Endothelial cell of umbilical vein (primary cell): ENCODE measurements at regions not wholly inside any gene's neighbourhood (a gene's known extent, or its start where the extent isn't known, plus 50 kb on each side); places are given as distances from the start of the nearest gene placed in this dataset.

Experiments used
- BruUV-seq: library from RNA; stranded (reverse); fragments of 400-500 nt; replicated peaks from 2 replicates; lab custom pipeline; 2021; lab: Mats Ljungman, UMichigan
- CTCF ChIA-PET: fragments of 300-600, 350-600 bp; sonication (Branson Sonifier 250); formaldehyde crosslinking; loops from one replicate; lab custom pipeline; 2021; ENCODE audit warnings: antibody characterized with exemption, inconsistent platforms; lab: Charles Lee
- POLR2A ChIA-PET: fragments of 300-600, 350-600 bp; sonication (Branson Sonifier 250); formaldehyde crosslinking; loops from one replicate; lab custom pipeline; 2021; ENCODE audit warnings: antibody characterized with exemption, inconsistent platforms; lab: Charles Lee
- DNase-seq: peaks from one replicate; pipeline ENCODE4 v3.0.0-alpha.2; 2011; ENCODE audit warnings: low read depth, low spot score
- FAIRE-seq: peaks from 2 replicates; lab custom pipeline; 2011; peaks lifted over from hg19 to GRCh38; lab: Jason Lieb, UNC
- H2AFZ ChIP-seq: 2 replicates; pipeline ENCODE4 v1.6.0; 2012; ENCODE audit warnings: low read depth, low read length, control low read depth, inconsistent platforms
- H3K27ac ChIP-seq: 2 replicates; pipeline ENCODE4 v1.5.1; 2011; ENCODE audit warnings: low read depth, mild to moderate bottlenecking, control low read depth, low read length, moderate library complexity; ENCODE audit not compliant: insufficient read depth
- H3K27me3 ChIP-seq, 2 experiments: 2 replicates each; pipeline versions ENCODE4 v1.6.0 to v1.6.1; 2011; ENCODE audit warnings: low read length in 2 of 2, mixed read lengths in 1 of 2; ENCODE audit not compliant: control insufficient read depth in 2 of 2, insufficient read depth in 2 of 2
- H3K36me3 ChIP-seq, 2 experiments: 2 replicates in 1 of 2; 3 replicates in 1 of 2; pipeline ENCODE4 v1.5.1; 2011; ENCODE audit warnings: low read length in 2 of 2, mild to moderate bottlenecking in 1 of 2, moderate library complexity in 1 of 2; ENCODE audit not compliant: control insufficient read depth in 2 of 2, insufficient read depth in 2 of 2; ENCODE audit errors: extremely low read depth in 1 of 2
- H3K4me1 ChIP-seq: 3 replicates; pipeline ENCODE4 v1.5.1; 2011; ENCODE audit warnings: mild to moderate bottlenecking, low read length; ENCODE audit not compliant: control insufficient read depth, insufficient read depth; ENCODE audit errors: extremely low read depth
- H3K4me2 ChIP-seq: 2 replicates; pipeline ENCODE4 v1.6.1; 2011; ENCODE audit warnings: low read length, control low read depth, mixed read lengths; ENCODE audit not compliant: insufficient read depth
- H3K4me3 ChIP-seq, 3 experiments: fragments of 200-600 bp in 1 of 3; sonication (generic), shearing (Covaris generic) in 1 of 3; replicated peaks in 1 of 3; 2 replicates each; pipeline ENCODE4 v1.5.1; 2011 to 2016; ENCODE audit warnings: control low read depth in 3 of 3, low read length in 3 of 3, mild to moderate bottlenecking in 2 of 3, inconsistent platforms in 1 of 3, low read depth in 1 of 3, moderate library complexity in 1 of 3; ENCODE audit not compliant: insufficient read depth in 1 of 3
- H3K79me2 ChIP-seq: 2 replicates; pipeline ENCODE4 v1.6.0; 2012; ENCODE audit warnings: low read length, inconsistent platforms; ENCODE audit not compliant: control insufficient read depth, insufficient read depth
- H3K9ac ChIP-seq: replicated peaks from 2 replicates; pipeline ENCODE3; 2011; ENCODE audit warnings: low read length, control low read depth; ENCODE audit not compliant: insufficient read depth; ENCODE audit errors: extremely low read depth
- H3K9me1 ChIP-seq: replicated peaks from 3 replicates; pipeline ENCODE4 v1.6.0; 2011; ENCODE audit warnings: mild to moderate bottlenecking, low read length; ENCODE audit not compliant: control insufficient read depth, insufficient read depth; ENCODE audit errors: extremely low read depth
- H3K9me3 ChIP-seq: replicated peaks from 2 replicates; pipeline ENCODE4 v1.5.1; 2012; ENCODE audit warnings: low read length, inconsistent platforms; ENCODE audit not compliant: control insufficient read depth, insufficient read depth
- H4K20me1 ChIP-seq: replicated peaks from 2 replicates; pipeline ENCODE3; 2011; ENCODE audit warnings: mild to moderate bottlenecking, low read length; ENCODE audit not compliant: control insufficient read depth, insufficient read depth; ENCODE audit errors: extremely low read depth
- EZH2 ChIP-seq: IDR thresholded peaks from 2 replicates; pipeline ENCODE4 v1.6.1; 2012; ENCODE audit warnings: borderline replicate concordance, low read depth, mild to moderate bottlenecking, moderate library complexity, low read length, inconsistent platforms; ENCODE audit not compliant: severe bottlenecking
- FOS ChIP-seq: IDR thresholded peaks from 2 replicates; pipeline ENCODE4 v1.6.1; 2011; ENCODE audit warnings: mild to moderate bottlenecking, low read length, moderate library complexity, borderline replicate concordance; ENCODE audit not compliant: insufficient read depth
- GATA2 ChIP-seq: IDR thresholded peaks from 2 replicates; pipeline ENCODE4 v1.7.0; 2011; ENCODE audit warnings: low read depth, mild to moderate bottlenecking, moderate library complexity, mixed read lengths, low read length; ENCODE audit not compliant: insufficient read length, insufficient read depth
- JUN ChIP-seq: IDR thresholded peaks from 2 replicates; pipeline ENCODE4 v1.6.1; 2011; ENCODE audit warnings: borderline replicate concordance, low read depth; ENCODE audit not compliant: insufficient read length, insufficient read depth
- MYC ChIP-seq: IDR thresholded peaks from one replicate; pipeline ENCODE4 v1.6.1; 2011; ENCODE audit warnings: mild to moderate bottlenecking, low read depth, low read length
- POLR2A ChIP-seq: IDR thresholded peaks from 2 replicates; pipeline ENCODE4 v1.6.1; 2012; ENCODE audit warnings: low read depth, mild to moderate bottlenecking, control low read depth, low read length
- POLR2AphosphoS5 ChIP-seq: IDR thresholded peaks from 2 replicates; pipeline ENCODE4 v1.6.1; 2012; ENCODE audit warnings: low read depth, mild to moderate bottlenecking, control low read depth, low read length, moderate library complexity; ENCODE audit not compliant: insufficient read depth
- dilution Hi-C: fragments of 300-500 bp; cut with MboI; formaldehyde crosslinking; loops from one replicate; pipeline ENCODE4 v1.15.0; 2019; ENCODE audit warnings: low sequenced_read_pairs; ENCODE audit not compliant: extremely low pct_ligation_motif_present
- intact Hi-C: fragments of 100-400 bp; cut with micrococcal nuclease; formaldehyde crosslinking; loops from one replicate; pipeline ENCODE4 v1.10.0; 2022
- TF ChIP-seq, protein P1 (sequence below), 2 donors: IDR thresholded peaks; 1 replicate in 1 of 2; 2 replicates in 1 of 2; pipeline ENCODE4 v1.5.1; 2011; ENCODE audit warnings: low read length in 2 of 2, mild to moderate bottlenecking in 2 of 2, moderate library complexity in 2 of 2, control low read depth in 1 of 2, inconsistent platforms in 1 of 2, low read depth in 1 of 2; ENCODE audit not compliant: insufficient read depth in 1 of 2; ENCODE audit errors: extremely low read depth in 1 of 2
- TF ChIP-seq, protein P2 (sequence below): IDR thresholded peaks from 2 replicates; pipeline ENCODE4 v1.6.1; 2011; ENCODE audit not compliant: insufficient read depth, insufficient read length

GRCh38 chr5:146283344-146283761, 55.3 kb upstream of the POU4F3 start:
- BruUV-seq, result no TSS peak
- ChIA-PET CTCF (no interaction called here), POLR2A (no interaction called here)
- dilution Hi-C loops, result no loop called here
- FAIRE-seq (peak; percentile 67), DNase-seq (peak; percentile 73)
- H3K9me3 ChIP-seq, result no peaks in the 10 kb centered on the region
- no peak overlapping the region for H3K4me2 ChIP-seq
- intact Hi-C loops, result loop anchor here (10.0 kb wide), 1 partner anchor 231 kb away; the partner anchor contains the start of gene GPR151
- H3K79me2 ChIP-seq, result no peaks in the 10 kb centered on the region
- H2AFZ ChIP-seq, result no peak overlapping the region
- no peaks in the 10 kb centered on the region for H3K9me1 ChIP-seq
- peak overlapping the region; percentile 58 for H3K27ac ChIP-seq
- H3K4me1 ChIP-seq, result peaks cover 16% of the 10 kb centered on the region
- H3K27me3 ChIP-seq, result no peaks in the 10 kb centered on the region
- H3K4me3 ChIP-seq, result no peak overlapping the region
- TF ChIP-seq JUN (peak; percentile 76), FOS (peak; percentile 74), POLR2AphosphoS5 (no peak)
- no peaks in the 10 kb centered on the region for H4K20me1 ChIP-seq
- no peaks in the 10 kb centered on the region for H3K36me3 ChIP-seq
- H3K9ac ChIP-seq, result no peak overlapping the region

- no peak overlapping the region for H2AFZ ChIP-seq
- dilution Hi-C loops (no loop called here), intact Hi-C loops (loop anchor here (10.0 kb wide), 1 partner anchor 231 kb away; the partner anchor contains the start of gene GPR151)
- H3K4me3 ChIP-seq, result no peak overlapping the region
- FAIRE-seq (no peak), DNase-seq (no peak)
- CTCF ChIA-PET, result no interaction called here
- H3K9ac ChIP-seq, result no peak overlapping the region
- BruUV-seq, result no TSS peak
- H3K27me3 ChIP-seq, result no peaks in the 10 kb centered on the region
- no peak overlapping the region for H3K27ac ChIP-seq
- H3K4me2 ChIP-seq, result no peak overlapping the region
- H3K4me1 ChIP-seq, result peaks cover 16% of the 10 kb centered on the region
- no peaks in the 10 kb centered on the region for H3K9me3 ChIP-seq
- H4K20me1 ChIP-seq, result no peaks in the 10 kb centered on the region
- no peaks in the 10 kb centered on the region for H3K79me2 ChIP-seq
- H3K9me1 ChIP-seq, result no peaks in the 10 kb centered on the region
- TF ChIP-seq MYC (no peak), POLR2A (no peak), POLR2AphosphoS5 (no peak), GATA2 (no peak), FOS (no peak), EZH2 (no peak), JUN (no peak)
- TF ChIP-seq, protein P1, sequence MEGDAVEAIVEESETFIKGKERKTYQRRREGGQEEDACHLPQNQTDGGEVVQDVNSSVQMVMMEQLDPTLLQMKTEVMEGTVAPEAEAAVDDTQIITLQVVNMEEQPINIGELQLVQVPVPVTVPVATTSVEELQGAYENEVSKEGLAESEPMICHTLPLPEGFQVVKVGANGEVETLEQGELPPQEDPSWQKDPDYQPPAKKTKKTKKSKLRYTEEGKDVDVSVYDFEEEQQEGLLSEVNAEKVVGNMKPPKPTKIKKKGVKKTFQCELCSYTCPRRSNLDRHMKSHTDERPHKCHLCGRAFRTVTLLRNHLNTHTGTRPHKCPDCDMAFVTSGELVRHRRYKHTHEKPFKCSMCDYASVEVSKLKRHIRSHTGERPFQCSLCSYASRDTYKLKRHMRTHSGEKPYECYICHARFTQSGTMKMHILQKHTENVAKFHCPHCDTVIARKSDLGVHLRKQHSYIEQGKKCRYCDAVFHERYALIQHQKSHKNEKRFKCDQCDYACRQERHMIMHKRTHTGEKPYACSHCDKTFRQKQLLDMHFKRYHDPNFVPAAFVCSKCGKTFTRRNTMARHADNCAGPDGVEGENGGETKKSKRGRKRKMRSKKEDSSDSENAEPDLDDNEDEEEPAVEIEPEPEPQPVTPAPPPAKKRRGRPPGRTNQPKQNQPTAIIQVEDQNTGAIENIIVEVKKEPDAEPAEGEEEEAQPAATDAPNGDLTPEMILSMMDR (IDR thresholded peaks at IDR 0.05; ENCODE audit: extremely low read depth in 1 of 2, insufficient read depth in 1 of 2, low read depth in 1 of 2, low read length in 2 of 2), result no peak
- TF ChIP-seq, protein P2, sequence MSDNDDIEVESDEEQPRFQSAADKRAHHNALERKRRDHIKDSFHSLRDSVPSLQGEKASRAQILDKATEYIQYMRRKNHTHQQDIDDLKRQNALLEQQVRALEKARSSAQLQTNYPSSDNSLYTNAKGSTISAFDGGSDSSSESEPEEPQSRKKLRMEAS, result no peak
- no peaks in the 10 kb centered on the region for H3K36me3 ChIP-seq
- POLR2A ChIA-PET, result no interaction called here
These were observed 54.6 kb upstream of the POU4F3 start for GRCh38 chr5:146284016-146284415.
